PC-9 (cell line): ENCODE measurements at regions not wholly inside any gene's neighbourhood (a gene's known extent, or its start where the extent isn't known, plus 50 kb on each side); places are given as distances from the start of the nearest gene placed in this dataset.

Experiments
- BruUV-seq: library from RNA; stranded (reverse); fragments of 400-500 nt; replicated peaks from 2 replicates; lab custom pipeline; 2021; lab: Mats Ljungman, UMichigan
- CTCF ChIA-PET: fragments of 300-600 bp; sonication (Branson Sonifier 250); formaldehyde crosslinking; loops from one replicate; lab custom pipeline; 2022; ENCODE audit warnings: antibody characterized with exemption; lab: Charles Lee
- POLR2A ChIA-PET: fragments of 300-600 bp; sonication (Branson Sonifier 250); formaldehyde crosslinking; loops from one replicate; lab custom pipeline; 2022; ENCODE audit warnings: antibody characterized with exemption; ENCODE audit not compliant: unreplicated experiment; lab: Charles Lee
- DNase-seq, 2 experiments: peaks; one replicate each; pipeline versions ENCODE4 v3.0.0 to v3.0.0-alpha.2; 2015 to 2022; ENCODE audit warnings: mixed read lengths in 1 of 2
- H2AFZ ChIP-seq: fragments of 200-600 bp; sonication (generic); 2 replicates; pipeline ENCODE4 v1.8.1; 2017; ENCODE audit warnings: antibody characterized with exemption
- H3F3A ChIP-seq: fragments of 200-600 bp; sonication (generic); 2 replicates; pipeline ENCODE4 v1.8.1; 2017; ENCODE audit warnings: antibody characterized with exemption, mild to moderate bottlenecking, low read depth; ENCODE audit not compliant: insufficient read depth
- H3K27ac ChIP-seq: fragments of 200-600 bp; sonication (generic); 2 replicates; pipeline ENCODE4 v1.6.1; 2016; ENCODE audit warnings: mixed run types
- H3K27me3 ChIP-seq: fragments of 200-600 bp; sonication (generic); 2 replicates; pipeline ENCODE4 v1.6.1; 2016; ENCODE audit warnings: low read depth, mixed run types; ENCODE audit not compliant: insufficient read depth
- H3K36me3 ChIP-seq: fragments of 200-600 bp; sonication (generic); 2 replicates; pipeline ENCODE4 v1.6.1; 2016; ENCODE audit warnings: low read depth, mixed run types
- H3K4me1 ChIP-seq: fragments of 200-600 bp; sonication (generic); replicated peaks from 2 replicates; pipeline ENCODE4 v1.6.1; 2016; ENCODE audit warnings: mixed run types; ENCODE audit not compliant: insufficient read depth
- H3K4me2 ChIP-seq: fragments of 200-600 bp; sonication (generic); 2 replicates; pipeline ENCODE4 v1.6.1; 2017; ENCODE audit warnings: mixed run types
- H3K4me3 ChIP-seq: fragments of 200-600 bp; sonication (generic); 2 replicates; pipeline ENCODE4 v1.6.1; 2016; ENCODE audit warnings: mixed run types
- H3K79me2 ChIP-seq: fragments of 200-600 bp; sonication (generic); 2 replicates; pipeline ENCODE4 v1.6.1; 2017; ENCODE audit warnings: low read depth, mixed run types
- H3K9me2 ChIP-seq: fragments of 200-600 bp; sonication (generic); 2 replicates; pipeline ENCODE4 v1.8.1; 2017; ENCODE audit warnings: mild to moderate bottlenecking; ENCODE audit not compliant: insufficient read depth
- H3K9me3 ChIP-seq: fragments of 200-600 bp; sonication (generic); 2 replicates; pipeline ENCODE4 v1.8.1; 2016; ENCODE audit warnings: low read depth; ENCODE audit not compliant: insufficient read depth
- H4K20me1 ChIP-seq: fragments of 200-600 bp; sonication (generic); 2 replicates; pipeline ENCODE4 v1.8.1; 2017; ENCODE audit not compliant: insufficient read depth
- EZH2 ChIP-seq: fragments of 200-600 bp; sonication (generic); IDR thresholded peaks from 2 replicates; pipeline ENCODE4 v1.8.0; 2017; ENCODE audit warnings: antibody characterized with exemption, low read depth
- intact Hi-C: fragments of 100-400 bp; cut with micrococcal nuclease; formaldehyde crosslinking; loops from one replicate; pipeline ENCODE4 v1.10.0; 2022; ENCODE audit not compliant: unreplicated experiment
- TF ChIP-seq, protein P1 (sequence below): fragments of 200-600 bp; sonication (generic); conservative IDR thresholded peaks from 2 replicates; pipeline ENCODE4 v1.6.1; 2017; ENCODE audit warnings: mixed run types, antibody characterized with exemption, mild to moderate bottlenecking, moderate library complexity

DNA sequence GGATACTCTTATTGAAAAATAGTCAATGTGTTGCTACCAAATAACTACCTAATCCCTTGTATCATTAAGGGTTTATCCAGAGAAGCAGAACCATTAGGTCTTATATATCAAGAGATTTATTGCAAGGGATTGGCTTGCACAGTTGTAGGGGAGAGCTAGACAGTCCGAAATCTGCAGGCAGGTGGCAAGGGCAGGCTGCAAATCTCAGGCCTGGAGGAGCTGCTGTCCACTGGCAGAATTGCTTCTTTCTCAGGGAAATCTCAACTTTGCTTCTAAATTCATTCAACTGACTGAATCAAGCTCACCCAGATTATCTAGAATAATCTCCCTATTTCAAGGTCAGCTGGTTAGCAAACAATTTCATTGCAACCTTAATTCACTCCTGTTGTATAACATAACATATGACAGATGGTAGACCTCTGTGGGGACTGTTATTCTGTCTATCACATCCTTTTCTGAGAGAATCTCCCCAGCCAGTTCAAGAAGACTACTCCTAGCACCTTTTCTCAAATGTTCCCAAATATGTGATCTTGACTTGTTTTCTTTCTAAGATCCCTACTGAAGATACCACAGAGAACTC lies 194.2 kb downstream of the NHLRC3 start:
- no peaks in the 10 kb centered on the region for H3K79me2 ChIP-seq
- BruUV-seq, result no TSS peak
- ChIA-PET CTCF (interaction anchor here (0.6 kb wide), 1 partner anchor 100 kb away, joined by 3 read pairs; no protein-coding TSS in a partner anchor), POLR2A (interaction anchor here (0.6 kb wide), 1 partner anchor 635 kb away, joined by 3 read pairs; no protein-coding TSS in a partner anchor)
- H3K4me2 ChIP-seq, result no peak overlapping the region
- H4K20me1 ChIP-seq, result no peaks in the 10 kb centered on the region
- H3K27me3 ChIP-seq, result peaks cover 5% of the 10 kb centered on the region; the same call in 1 of the 2 replicates
- TF ChIP-seq EZH2, result no peak
- TF ChIP-seq, protein P1, sequence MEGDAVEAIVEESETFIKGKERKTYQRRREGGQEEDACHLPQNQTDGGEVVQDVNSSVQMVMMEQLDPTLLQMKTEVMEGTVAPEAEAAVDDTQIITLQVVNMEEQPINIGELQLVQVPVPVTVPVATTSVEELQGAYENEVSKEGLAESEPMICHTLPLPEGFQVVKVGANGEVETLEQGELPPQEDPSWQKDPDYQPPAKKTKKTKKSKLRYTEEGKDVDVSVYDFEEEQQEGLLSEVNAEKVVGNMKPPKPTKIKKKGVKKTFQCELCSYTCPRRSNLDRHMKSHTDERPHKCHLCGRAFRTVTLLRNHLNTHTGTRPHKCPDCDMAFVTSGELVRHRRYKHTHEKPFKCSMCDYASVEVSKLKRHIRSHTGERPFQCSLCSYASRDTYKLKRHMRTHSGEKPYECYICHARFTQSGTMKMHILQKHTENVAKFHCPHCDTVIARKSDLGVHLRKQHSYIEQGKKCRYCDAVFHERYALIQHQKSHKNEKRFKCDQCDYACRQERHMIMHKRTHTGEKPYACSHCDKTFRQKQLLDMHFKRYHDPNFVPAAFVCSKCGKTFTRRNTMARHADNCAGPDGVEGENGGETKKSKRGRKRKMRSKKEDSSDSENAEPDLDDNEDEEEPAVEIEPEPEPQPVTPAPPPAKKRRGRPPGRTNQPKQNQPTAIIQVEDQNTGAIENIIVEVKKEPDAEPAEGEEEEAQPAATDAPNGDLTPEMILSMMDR, result no peak
- no peaks in the 10 kb centered on the region for H3K9me2 ChIP-seq
- no peaks in the 10 kb centered on the region for H3K4me1 ChIP-seq
- H3K36me3 ChIP-seq, result no peaks in the 10 kb centered on the region
- H3K4me3 ChIP-seq, result no peak overlapping the region
- intact Hi-C loops, result no loop called here
- H2AFZ ChIP-seq, result no peak overlapping the region
- H3K9me3 ChIP-seq, result no peaks in the 10 kb centered on the region
- DNase-seq, result no peak
- H3F3A ChIP-seq, result no peaks in the 10 kb centered on the region
- no peak overlapping the region for H3K27ac ChIP-seq

DNA sequence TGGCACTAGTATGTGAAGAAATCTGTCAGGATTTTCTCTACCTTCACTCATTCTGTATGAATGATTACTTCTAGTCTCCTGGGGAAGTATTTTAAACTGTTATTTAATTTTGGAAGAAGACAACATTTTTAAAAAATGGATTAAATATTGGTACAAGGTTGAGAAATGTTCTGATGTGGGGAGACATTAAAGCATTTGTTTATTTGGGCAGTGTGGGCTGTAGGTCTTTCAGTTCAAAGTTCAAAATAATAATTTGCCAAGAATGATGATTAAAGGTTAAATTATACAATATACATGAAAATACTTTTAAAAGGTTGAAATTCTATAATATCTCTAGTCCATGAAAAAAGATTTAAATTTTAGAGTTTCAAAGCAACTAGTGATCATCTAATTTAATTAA lies 194.7 kb downstream of the NHLRC3 start:
- intact Hi-C loops, result no loop called here
- CTCF ChIA-PET, result no interaction called here
- TF ChIP-seq EZH2, result no peak

DNA sequence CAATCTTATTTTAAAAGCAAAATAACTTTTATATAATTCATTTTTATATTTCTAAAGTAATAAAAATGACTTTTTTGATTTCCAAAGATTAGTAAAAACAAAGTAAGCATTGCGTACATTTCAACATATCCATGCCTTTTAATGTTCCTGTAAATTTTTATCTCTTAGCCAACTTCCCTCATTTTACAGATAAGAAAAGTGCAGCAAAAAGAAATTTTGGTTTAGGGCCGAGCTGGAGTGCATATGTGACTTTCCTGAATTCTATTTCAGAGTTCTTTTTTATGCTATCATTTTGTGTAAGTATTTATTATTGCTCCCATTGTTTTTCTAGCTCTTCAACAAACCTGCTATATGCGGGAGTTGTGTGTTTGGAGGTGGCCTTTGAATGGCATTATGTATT lies 195.3 kb downstream of the NHLRC3 start:
- H3F3A ChIP-seq, result no peaks in the 10 kb centered on the region
- CTCF ChIA-PET, result no interaction called here
- H3K4me1 ChIP-seq, result no peaks in the 10 kb centered on the region
- TF ChIP-seq, protein P1, result no peak
- no peak for TF ChIP-seq EZH2
- no peak overlapping the region for H2AFZ ChIP-seq
- H3K9me3 ChIP-seq, result no peaks in the 10 kb centered on the region
- no peaks in the 10 kb centered on the region for H3K9me2 ChIP-seq
- no peak for DNase-seq
- H3K4me2 ChIP-seq, result no peak overlapping the region
- no TSS peak for BruUV-seq
- no peaks in the 10 kb centered on the region for H4K20me1 ChIP-seq
- H3K36me3 ChIP-seq, result no peaks in the 10 kb centered on the region
- POLR2A ChIA-PET, result no interaction called here
- intact Hi-C loops, result no loop called here
- H3K27ac ChIP-seq, result no peak overlapping the region
- H3K4me3 ChIP-seq, result no peak overlapping the region
- no peaks in the 10 kb centered on the region for H3K79me2 ChIP-seq
- H3K27me3 ChIP-seq, result peaks cover 7% of the 10 kb centered on the region; the same call in 1 of the 2 replicates

More for the DNA sequence above, 194.7 kb downstream of the NHLRC3 start:
- Histone ChIP-seq H3K9me3 (no peaks in the 10 kb centered on the region), H3K27me3 (peaks cover 6% of the 10 kb centered on the region; the same call in 1 of the 2 replicates), H3K79me2 (no peaks in the 10 kb centered on the region), H3K4me1 (no peaks in the 10 kb centered on the region), H4K20me1 (no peaks in the 10 kb centered on the region), H3K4me3 (no peak overlapping the region), H2AFZ (no peak overlapping the region), H3K9me2 (no peaks in the 10 kb centered on the region), H3K4me2 (no peak overlapping the region), H3F3A (no peaks in the 10 kb centered on the region), H3K36me3 (no peaks in the 10 kb centered on the region), H3K27ac (no peak overlapping the region)
- no TSS peak for BruUV-seq
- POLR2A ChIA-PET, result no interaction called here
- no peak for DNase-seq
